Ascending aorta (tissue), 2 donors: ENCODE measurements at regions not wholly inside any gene's neighbourhood (a gene's known extent, or its start where the extent isn't known, plus 50 kb on each side); places are given as distances from the start of the nearest gene placed in this dataset.
A peak's percentile ranks its signal among the peaks of the same experiment; 100 is the strongest.

ENCODE experiments used
- DNase-seq, 2 donors: peaks; one replicate each; pipeline ENCODE4 v3.0.0-alpha.2; 2019; ENCODE audit warnings: low spot score in 2 of 2
- H3K27ac ChIP-seq, 2 donors: fragments of 200-600 bp; sonication (generic); one replicate each; pipeline ENCODE4 v1.5.1; 2016 to 2017; ENCODE audit warnings: mild to moderate bottlenecking in 1 of 2
- H3K27me3 ChIP-seq: fragments of 200-600 bp; sonication (generic); one replicate; pipeline ENCODE4 v1.5.1; 2017
- H3K36me3 ChIP-seq, 2 donors: fragments of 200-600 bp; sonication (generic); one replicate each; pipeline ENCODE4 v1.5.1; 2016
- H3K4me1 ChIP-seq, 2 donors: fragments of 200-600 bp; sonication (generic); one replicate each; pipeline ENCODE4 v1.5.1; 2016 to 2017; ENCODE audit warnings: mild to moderate bottlenecking in 1 of 2
- H3K4me3 ChIP-seq, 2 donors: fragments of 200-600 bp; sonication (generic); one replicate each; pipeline ENCODE4 v1.5.1; 2016 to 2017; ENCODE audit warnings: mild to moderate bottlenecking in 1 of 2
- H3K9me3 ChIP-seq, 2 donors: fragments of 200-600 bp; sonication (generic); one replicate each; pipeline ENCODE4 v1.5.1; 2016
- intact Hi-C: fragments of 100-400 bp; cut with DNase I; formaldehyde crosslinking; loops from one replicate; pipeline ENCODE4 v1.15.1; 2023
- TF ChIP-seq, protein P1 (sequence below), 3 experiments: fragments of 200-600 bp in 2 of 3; fragments of 450-650 bp in 1 of 3; sonication (generic) in 2 of 3; IDR thresholded peaks; one replicate each; pipeline ENCODE4 v1.5.1; 2016 to 2019; ENCODE audit warnings: antibody characterized with exemption in 3 of 3, mild to moderate bottlenecking in 1 of 3, moderate library complexity in 1 of 3

DNA sequence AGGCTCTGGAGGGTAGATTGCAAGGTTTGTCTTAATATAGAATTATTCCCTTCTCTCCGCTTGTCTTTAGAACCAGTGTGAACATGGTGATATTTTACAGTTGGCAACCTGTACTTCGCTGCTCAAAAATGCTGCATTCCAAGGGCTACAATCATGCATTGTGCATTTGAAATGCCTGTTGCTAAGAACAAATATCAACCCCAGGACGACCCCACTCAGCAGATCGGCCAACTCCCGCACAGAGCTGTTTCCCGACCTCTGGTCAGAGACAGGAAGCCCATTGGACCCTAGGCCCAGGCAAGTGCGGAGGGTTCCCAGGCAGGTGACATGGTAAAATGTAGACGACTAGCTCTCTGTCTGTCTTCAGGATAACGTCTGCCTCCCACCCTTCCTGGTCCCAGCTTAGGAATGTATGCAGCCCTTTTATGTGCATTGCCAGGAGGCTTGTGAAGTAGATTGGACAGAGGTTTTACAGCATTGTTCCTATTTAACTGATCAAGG lies 263.5 kb downstream of the FOXO1 start:
- peaks cover 4 to 16% of the 10 kb centered on the region in 2 donors for H3K4me1 ChIP-seq
- no peak for DNase-seq
- intact Hi-C loops: loop anchor here (2.0 to 5.0 kb wide), 3 partner anchors 39 to 262 kb away; no protein-coding TSS in a partner anchor
- TF ChIP-seq, protein P1, sequence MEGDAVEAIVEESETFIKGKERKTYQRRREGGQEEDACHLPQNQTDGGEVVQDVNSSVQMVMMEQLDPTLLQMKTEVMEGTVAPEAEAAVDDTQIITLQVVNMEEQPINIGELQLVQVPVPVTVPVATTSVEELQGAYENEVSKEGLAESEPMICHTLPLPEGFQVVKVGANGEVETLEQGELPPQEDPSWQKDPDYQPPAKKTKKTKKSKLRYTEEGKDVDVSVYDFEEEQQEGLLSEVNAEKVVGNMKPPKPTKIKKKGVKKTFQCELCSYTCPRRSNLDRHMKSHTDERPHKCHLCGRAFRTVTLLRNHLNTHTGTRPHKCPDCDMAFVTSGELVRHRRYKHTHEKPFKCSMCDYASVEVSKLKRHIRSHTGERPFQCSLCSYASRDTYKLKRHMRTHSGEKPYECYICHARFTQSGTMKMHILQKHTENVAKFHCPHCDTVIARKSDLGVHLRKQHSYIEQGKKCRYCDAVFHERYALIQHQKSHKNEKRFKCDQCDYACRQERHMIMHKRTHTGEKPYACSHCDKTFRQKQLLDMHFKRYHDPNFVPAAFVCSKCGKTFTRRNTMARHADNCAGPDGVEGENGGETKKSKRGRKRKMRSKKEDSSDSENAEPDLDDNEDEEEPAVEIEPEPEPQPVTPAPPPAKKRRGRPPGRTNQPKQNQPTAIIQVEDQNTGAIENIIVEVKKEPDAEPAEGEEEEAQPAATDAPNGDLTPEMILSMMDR (IDR thresholded peaks at IDR 0.05): no peak
- no peaks in the 10 kb centered on the region for H3K36me3 ChIP-seq
- H3K27ac ChIP-seq: peak overlapping the region; percentile 55 to 68
- H3K27me3 ChIP-seq: no peaks in the 10 kb centered on the region
- no peaks in the 10 kb centered on the region for H3K9me3 ChIP-seq
- H3K4me3 ChIP-seq: peak overlapping the region in 1 of 2 donors; percentile 42

DNA sequence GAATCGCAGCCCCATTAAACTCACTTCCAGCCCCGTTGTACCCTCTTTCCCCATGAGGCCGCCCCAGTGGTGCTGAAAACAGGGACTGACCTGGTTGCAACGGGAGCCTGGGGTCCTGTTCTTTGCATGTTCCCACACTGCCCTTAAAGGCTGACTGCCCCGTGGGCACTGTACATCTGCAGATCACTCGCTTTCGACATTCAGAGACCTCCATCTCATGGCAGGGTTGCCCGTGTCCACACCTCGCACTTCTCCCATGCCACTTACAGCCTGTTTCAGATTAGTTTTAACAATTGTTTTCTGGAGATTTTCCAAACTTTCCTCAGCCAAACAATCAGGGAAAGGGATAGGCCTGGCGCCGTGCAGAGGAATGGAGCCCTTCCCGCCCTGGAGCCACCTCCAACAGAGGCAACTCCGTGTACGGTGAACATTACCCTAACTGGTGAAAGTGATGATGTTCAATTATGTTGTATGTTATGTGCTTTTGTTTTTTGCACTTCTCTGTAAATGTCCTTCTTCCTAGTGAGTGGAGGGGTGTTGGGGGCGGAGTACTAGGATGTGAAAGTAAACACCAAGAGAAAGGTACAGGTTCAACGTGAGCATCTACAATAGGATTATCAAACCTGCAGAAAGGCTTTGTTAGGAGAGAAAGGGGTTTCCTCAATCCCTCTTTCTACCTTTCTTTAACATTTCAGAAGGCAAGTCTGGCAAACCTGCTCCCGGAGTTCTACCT lies 262.8 kb downstream of the FOXO1 start:
- no peak for DNase-seq
- no peaks in the 10 kb centered on the region for H3K36me3 ChIP-seq
- TF ChIP-seq, protein P1 (IDR thresholded peaks at IDR 0.05): no peak
- no peaks in the 10 kb centered on the region for H3K9me3 ChIP-seq
- H3K4me3 ChIP-seq: no peak overlapping the region
- peaks cover 4 to 16% of the 10 kb centered on the region in 2 donors for H3K4me1 ChIP-seq
- intact Hi-C loops: loop anchor here (2.0 to 5.0 kb wide), 3 partner anchors 39 to 261 kb away; no protein-coding TSS in a partner anchor
- H3K27ac ChIP-seq: peak overlapping the region in 1 of 2 donors; percentile 55
- no peaks in the 10 kb centered on the region for H3K27me3 ChIP-seq

DNA sequence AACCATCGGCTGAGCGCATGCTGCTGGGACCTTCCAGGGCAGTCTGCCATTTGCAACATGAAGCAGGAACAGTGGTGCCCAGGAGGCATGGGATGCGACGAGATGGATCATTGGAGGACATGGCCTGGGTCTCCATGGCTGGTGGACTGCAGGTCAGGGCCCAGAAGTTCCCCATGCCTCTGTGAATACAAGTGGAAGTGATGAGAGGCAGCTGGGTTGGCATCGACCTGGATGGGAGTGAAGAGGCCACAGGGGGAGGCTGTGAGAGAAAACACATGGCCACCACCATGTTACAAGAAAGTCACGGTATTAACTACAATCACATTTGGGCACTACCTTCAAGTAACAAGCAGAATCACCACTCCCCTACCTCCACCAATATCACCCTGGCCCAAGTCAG lies 262.0 kb downstream of the FOXO1 start:
- H3K4me3 ChIP-seq: no peak overlapping the region
- DNase-seq: no peak
- H3K4me1 ChIP-seq: peaks cover 4 to 16% of the 10 kb centered on the region in 2 donors
- no peaks in the 10 kb centered on the region for H3K9me3 ChIP-seq
- TF ChIP-seq, protein P1 (IDR thresholded peaks at IDR 0.05): no peak
- H3K27me3 ChIP-seq: no peaks in the 10 kb centered on the region
- H3K27ac ChIP-seq: no peak overlapping the region
- H3K36me3 ChIP-seq: no peaks in the 10 kb centered on the region
- intact Hi-C loops: loop anchor here (5.0 kb wide), 2 partner anchors 38 to 167 kb away; no protein-coding TSS in a partner anchor

DNA sequence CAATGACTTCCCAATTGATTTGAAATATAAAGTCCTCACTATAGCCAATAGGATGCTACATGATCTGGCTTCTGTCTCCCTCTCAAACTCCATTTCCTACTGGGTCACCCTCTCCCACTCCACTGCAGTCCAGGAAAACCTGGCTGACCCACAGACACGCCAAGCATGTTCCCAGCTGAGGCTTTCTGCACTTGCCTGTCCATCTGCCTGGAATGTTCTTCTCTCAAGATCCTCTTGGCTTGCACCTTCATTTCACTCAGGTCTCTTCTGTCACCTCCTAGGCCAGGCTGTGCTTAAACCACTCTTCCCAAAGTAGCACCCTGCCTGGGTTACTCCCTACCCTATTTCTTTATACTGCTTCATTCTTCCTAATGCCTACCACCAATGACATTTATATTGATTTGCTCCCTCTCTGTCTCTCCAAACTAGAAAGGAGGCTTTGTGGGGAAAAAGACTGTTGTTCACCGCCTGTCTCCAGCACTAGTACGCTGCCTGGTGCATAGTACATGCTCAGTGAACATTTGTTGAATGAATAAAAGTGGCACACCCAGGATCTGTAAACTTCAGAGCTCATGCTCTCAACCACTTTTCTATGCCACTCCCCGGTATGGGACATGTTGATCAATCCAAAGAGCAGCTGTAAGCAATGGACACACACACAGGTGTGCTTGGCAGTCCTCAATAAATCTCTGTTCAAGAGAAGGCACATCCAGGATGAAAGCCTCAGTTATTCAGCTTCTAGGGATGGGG lies 261.3 kb downstream of the FOXO1 start:
- Histone ChIP-seq H3K27ac (no peak overlapping the region), H3K9me3 (no peaks in the 10 kb centered on the region), H3K4me3 (no peak overlapping the region), H3K4me1 (peaks cover 4 to 16% of the 10 kb centered on the region in 2 donors), H3K36me3 (no peaks in the 10 kb centered on the region), H3K27me3 (no peaks in the 10 kb centered on the region)
- TF ChIP-seq, protein P1 (IDR thresholded peaks at IDR 0.05): no peak
- intact Hi-C loops: loop anchor here (5.0 kb wide), 2 partner anchors 37 to 168 kb away; no protein-coding TSS in a partner anchor
- no peak for DNase-seq

DNA sequence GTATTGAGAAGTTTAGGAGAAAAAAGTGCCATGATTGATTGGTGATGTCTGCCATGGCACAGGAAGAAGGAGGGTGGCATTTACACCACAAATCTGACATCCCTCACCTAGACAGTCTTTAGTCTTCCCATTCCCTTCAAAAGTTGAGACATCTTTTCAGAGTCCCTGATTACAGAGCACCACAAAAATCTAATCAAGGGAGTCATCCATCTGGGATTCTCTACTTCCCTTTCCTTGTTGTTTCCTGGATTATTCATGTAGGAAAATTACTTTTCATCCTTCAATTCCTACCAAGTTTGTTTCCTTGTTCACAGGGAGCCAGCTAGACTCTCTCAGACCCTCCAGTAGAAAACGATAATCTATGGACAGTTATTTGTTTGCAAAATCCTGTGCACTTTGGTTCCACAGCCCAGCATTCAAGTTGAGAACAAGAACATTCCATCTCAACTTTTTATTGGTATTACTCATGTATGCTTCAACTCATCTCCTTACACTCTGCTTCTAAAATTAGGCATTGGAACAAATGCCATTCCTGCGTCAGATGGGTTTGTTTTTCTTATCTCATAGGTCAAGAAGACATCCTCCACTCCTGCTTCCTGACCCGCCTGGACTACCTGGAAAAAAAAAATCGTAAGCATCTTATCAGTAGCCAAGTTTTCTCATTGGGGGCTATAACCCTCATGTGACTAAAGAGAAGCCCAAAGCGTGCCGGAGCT lies 259.9 kb downstream of the FOXO1 start:
- no peaks in the 10 kb centered on the region for H3K36me3 ChIP-seq
- TF ChIP-seq, protein P1 (IDR thresholded peaks at IDR 0.05): no peak
- no peak overlapping the region for H3K27ac ChIP-seq
- no peaks in the 10 kb centered on the region for H3K9me3 ChIP-seq
- no peak for DNase-seq
- no peak overlapping the region for H3K4me3 ChIP-seq
- peaks cover 4 to 15% of the 10 kb centered on the region in 2 donors for H3K4me1 ChIP-seq
- no peaks in the 10 kb centered on the region for H3K27me3 ChIP-seq
- intact Hi-C loops: no loop called here
